Mammary epithelial cell (primary cell): ENCODE measurements at regions not wholly inside any gene's neighbourhood (a gene's known extent, or its start where the extent isn't known, plus 50 kb on each side); places are given as distances from the start of the nearest gene placed in this dataset.

ENCODE experiments used
- CTCF ChIP-seq, 2 donors: IDR thresholded peaks in 1 of 2; conservative IDR thresholded peaks in 1 of 2; 2 replicates each; pipeline ENCODE4 v1.5.1; 2011 to 2012; ENCODE audit warnings: inconsistent platforms in 2 of 2, low read length in 2 of 2, mild to moderate bottlenecking in 2 of 2, control low read depth in 1 of 2, low read depth in 1 of 2; ENCODE audit not compliant: insufficient read depth in 1 of 2; ENCODE audit errors: extremely low read depth in 1 of 2
- EZH2 ChIP-seq: IDR thresholded peaks from 2 replicates; pipeline ENCODE4 v1.6.1; 2012; ENCODE audit warnings: low read length, inconsistent platforms, borderline replicate concordance

- TF ChIP-seq CTCF (conservative IDR thresholded peaks at IDR 0.05 in 1 of 2, IDR thresholded peaks at IDR 0.05 in 1 of 2; ENCODE audit: extremely low read depth in 1 of 2, insufficient read depth in 1 of 2, low read depth in 1 of 2, low read length in 2 of 2) (no peak), EZH2 (no peak)
Observed at GRCh38 chr4:27327421-27328181, 467.0 kb downstream of the STIM2 start.
